K562 (cell line): ENCODE measurements at regions not wholly inside any gene's neighbourhood (a gene's known extent, or its start where the extent isn't known, plus 50 kb on each side); places are given as distances from the start of the nearest gene placed in this dataset.

Source experiments
- ATAC-seq: fragments of 200-7000 bp; cut with Tn5 transposase; 3 replicates; pipeline ENCODE4 v1.9.1; 2020; ENCODE audit warnings: moderate library complexity
- BruUV-seq: library from RNA; stranded (reverse); fragments of 400-500 nt; replicated peaks from 2 replicates; lab custom pipeline; 2021; lab: Mats Ljungman, UMichigan
- CTCF ChIA-PET: fragments of 300-600 bp; formaldehyde crosslinking; extraction: SDS; loops from one replicate; lab custom pipeline; 2021; ENCODE audit warnings: low intra/inter-chr PET ratio; lab: Yijun Ruan, JAX
- POLR2A ChIA-PET: fragments of 300-600, 350-650 bp; sonication (Branson Sonifier 250); formaldehyde crosslinking; extraction: SDS; loops from one replicate; lab custom pipeline; 2021; ENCODE audit warnings: antibody characterized with exemption, inconsistent platforms; lab: Yijun Ruan, JAX
- DNase-seq, 4 experiments: peaks; one replicate each; pipeline versions ENCODE4 v3.0.0 to v3.0.0-alpha.2; 2011 to 2018; ENCODE audit warnings: low spot score in 3 of 4, mixed read lengths in 3 of 4; ENCODE audit errors: extremely low read depth in 1 of 4
- FAIRE-seq: peaks from 2 replicates; lab custom pipeline; 2011; peaks lifted over from hg19 to GRCh38; lab: Jason Lieb, UNC
- H2AFZ ChIP-seq: 2 replicates; pipeline ENCODE4 v1.6.0; 2011; ENCODE audit warnings: low read depth, low read length, control low read depth, inconsistent platforms
- H3K27ac ChIP-seq: fragments of 200-600 bp; 3 replicates; pipeline ENCODE4 v1.8.0; 2011; ENCODE audit warnings: low read depth, mild to moderate bottlenecking, control low read depth, inconsistent platforms, low read length, moderate library complexity, mixed read lengths; ENCODE audit errors: extremely low read depth
- H3K27me3 ChIP-seq, 2 experiments: fragments of 300-600 bp in 1 of 2; 2 replicates in 1 of 2; 3 replicates in 1 of 2; pipeline versions ENCODE4 v1.6.0 to v1.8.0; 2011; ENCODE audit warnings: inconsistent platforms in 2 of 2, low read length in 2 of 2, mild to moderate bottlenecking in 1 of 2, mixed read lengths in 1 of 2, moderate library complexity in 1 of 2; ENCODE audit not compliant: control insufficient read depth in 2 of 2, insufficient read depth in 2 of 2
- H3K36me3 ChIP-seq: fragments of 300-600 bp; 3 replicates; pipeline ENCODE4 v1.8.0; 2011; ENCODE audit warnings: mild to moderate bottlenecking, low read length, inconsistent platforms; ENCODE audit not compliant: control insufficient read depth, insufficient read depth
- H3K4me1 ChIP-seq, 2 experiments: fragments of 200-600 bp in 1 of 2; replicated peaks in 1 of 2; 2 replicates in 1 of 2; 3 replicates in 1 of 2; pipeline versions ENCODE4 v1.5.1 to v1.8.0; 2011; ENCODE audit warnings: inconsistent platforms in 2 of 2, low read length in 2 of 2, mild to moderate bottlenecking in 1 of 2, mixed read lengths in 1 of 2, moderate library complexity in 1 of 2; ENCODE audit not compliant: control insufficient read depth in 2 of 2, insufficient read depth in 2 of 2
- H3K4me2 ChIP-seq: 2 replicates; pipeline ENCODE4 v1.6.1; 2011; ENCODE audit warnings: low read length, control low read depth, inconsistent platforms, mixed read lengths; ENCODE audit not compliant: insufficient read depth
- H3K4me3 ChIP-seq: fragments of 200-600 bp; sonication (generic), shearing (Covaris generic); 2 replicates; pipeline ENCODE4 v1.5.1; 2016; ENCODE audit warnings: control low read depth, inconsistent platforms
- H3K79me2 ChIP-seq: fragments of 200-600 bp; 3 replicates; pipeline ENCODE4 v1.8.0; 2011; ENCODE audit warnings: low read length, inconsistent platforms; ENCODE audit not compliant: control insufficient read depth, insufficient read depth
- H3K9ac ChIP-seq, 2 experiments: 2 replicates each; pipeline versions ENCODE4 v1.6.0 to v1.6.1; 2011; ENCODE audit warnings: low read depth in 2 of 2, low read length in 2 of 2, control low read depth in 1 of 2, inconsistent platforms in 1 of 2, mild to moderate bottlenecking in 1 of 2, mixed read lengths in 1 of 2; ENCODE audit not compliant: insufficient read depth in 1 of 2
- H3K9me1 ChIP-seq: one replicate; pipeline ENCODE4 v1.6.0; 2011; ENCODE audit warnings: inconsistent platforms, mild to moderate bottlenecking, low read length, moderate library complexity; ENCODE audit not compliant: control insufficient read depth, insufficient read depth
- H3K9me3 ChIP-seq: replicated peaks from 2 replicates; pipeline ENCODE4 v1.5.1; 2011; ENCODE audit warnings: low read depth, low read length, inconsistent platforms; ENCODE audit not compliant: control insufficient read depth, insufficient read depth
- H4K20me1 ChIP-seq: replicated peaks from 2 replicates; pipeline ENCODE4 v1.6.1; 2011; ENCODE audit warnings: low read length, inconsistent platforms, mixed read lengths; ENCODE audit not compliant: control insufficient read depth, insufficient read depth
- HCFC1 ChIP-seq: IDR thresholded peaks from 2 replicates; pipeline ENCODE4 v1.6.1; 2012; ENCODE audit warnings: low read depth, low read length, improper control_type of control experiment
- RB1 ChIP-seq: fragments of 450-650 bp; IDR thresholded peaks from 2 replicates; pipeline ENCODE4 v1.6.1; 2017; ENCODE audit warnings: low read depth, mild to moderate bottlenecking
- TAF9B ChIP-seq: fragments of 450-650 bp; IDR thresholded peaks from 2 replicates; pipeline ENCODE4 v1.6.1; 2018; ENCODE audit warnings: mild to moderate bottlenecking; ENCODE audit not compliant: partially characterized antibody
- ZFPM2 ChIP-seq: fragments of 250-450 bp; sonication (Bioruptor Pico); IDR thresholded peaks from 2 replicates; pipeline ENCODE4 v1.5.1; 2022; ENCODE audit warnings: mild to moderate bottlenecking
- WGBS: fragments of 100-300 bp; shearing (Covaris generic); methylation state at CpG from one replicate; pipeline ENCODE4 v1.1.6; 2016; ENCODE audit warnings: low coverage, mixed read lengths; ENCODE audit not compliant: insufficient coverage; ENCODE audit errors: missing lambda C conversion rate; 5-methylcytosine and 5-hydroxymethylcytosine counted together
- in situ Hi-C: fragments of 300-500 bp; cut with MboI; formaldehyde crosslinking; loops from 4 replicates; pipeline ENCODE4 v1.15.0; 2018; ENCODE audit warnings: inconsistent platforms, mixed read lengths
- intact Hi-C: fragments of 100-400 bp; cut with micrococcal nuclease; formaldehyde crosslinking; loops from 2 replicates; pipeline ENCODE4 v1.14.2; 2022
- TF ChIP-seq, protein P1 (sequence below): sonication (generic); formaldehyde crosslinking; IDR thresholded peaks from 2 replicates; pipeline ENCODE4 v1.8.0; 2022; ENCODE audit warnings: missing genetic modification reagents, mild to moderate bottlenecking, moderate library complexity, borderline replicate concordance

DNA sequence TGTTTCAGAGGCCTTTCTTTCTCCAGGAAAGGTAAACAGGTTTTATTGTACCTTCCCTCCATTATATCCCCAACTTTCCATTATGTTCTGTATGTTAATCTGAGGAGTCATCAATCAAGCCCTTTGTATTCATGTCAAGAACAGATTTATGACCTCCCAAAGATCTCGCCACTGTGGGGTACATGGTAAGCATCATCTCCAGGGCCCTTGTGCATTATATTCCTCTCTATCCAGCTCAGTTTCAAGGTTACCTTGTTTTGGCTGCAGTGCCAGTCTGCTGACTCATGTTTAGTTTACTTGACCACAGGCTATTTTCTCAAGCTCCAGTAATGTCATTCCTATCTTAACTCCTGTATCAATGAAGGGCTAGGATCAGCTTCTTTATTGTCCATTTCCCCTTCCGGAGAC is 125.1 kb upstream of the FRMPD4 start:
- ChIA-PET CTCF (no interaction called here), POLR2A (interaction anchor here (1.3 kb wide), 1 partner anchor 14 kb away, joined by 3 read pairs; no protein-coding TSS in a partner anchor)
- WGBS = 0% methylated on average over 2 of the region's 2 CpGs
- Histone ChIP-seq H3K4me1 (no peaks in the 10 kb centered on the region), H3K9ac (no peak overlapping the region), H3K4me3 (no peak overlapping the region), H3K36me3 (no peaks in the 10 kb centered on the region), H4K20me1 (no peaks in the 10 kb centered on the region), H3K27me3 (no peaks in the 10 kb centered on the region), H3K27ac (no peak overlapping the region), H2AFZ (no peak overlapping the region), H3K9me1 (no peaks in the 10 kb centered on the region), H3K9me3 (no peaks in the 10 kb centered on the region), H3K79me2 (no peaks in the 10 kb centered on the region), H3K4me2 (no peak overlapping the region)
- intact Hi-C loops = no loop called here
- no TSS peak for BruUV-seq
- FAIRE-seq (no peak), ATAC-seq (no peak), DNase-seq (no peak)
- TF ChIP-seq ZFPM2 (CRISPR knock-in tag) (no peak), TAF9B (no peak), HCFC1 (no peak), RB1 (no peak)
- in situ Hi-C loops = no loop called here

DNA sequence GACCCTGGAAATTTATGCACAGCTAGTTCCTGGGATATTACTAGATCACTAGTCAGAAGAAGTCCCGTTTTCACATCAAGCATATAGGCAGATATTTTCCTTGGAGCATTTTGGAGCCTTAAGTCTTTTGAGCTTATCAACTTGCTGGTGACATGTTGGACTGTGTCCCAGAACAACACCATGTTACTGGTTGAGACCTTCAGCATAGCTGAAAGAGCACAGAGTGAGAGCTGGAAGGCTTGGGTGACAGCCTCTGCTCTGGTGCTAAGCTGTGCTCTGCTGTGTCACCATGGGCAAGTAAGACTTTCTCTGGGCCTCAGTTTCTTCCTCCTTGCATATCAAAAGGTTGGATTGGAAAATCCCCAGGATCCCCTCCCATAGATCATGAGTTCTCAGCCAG is 116.6 kb upstream of the FRMPD4 start:
- in situ Hi-C loops = no loop called here
- Histone ChIP-seq H3K4me1 (no peaks in the 10 kb centered on the region), H3K36me3 (no peaks in the 10 kb centered on the region), H3K9me3 (no peaks in the 10 kb centered on the region), H3K27ac (no peak overlapping the region), H2AFZ (no peak overlapping the region), H3K4me3 (no peak overlapping the region), H3K79me2 (no peaks in the 10 kb centered on the region), H3K27me3 (no peaks in the 10 kb centered on the region), H3K4me2 (no peak overlapping the region), H3K9ac (no peak overlapping the region), H4K20me1 (no peaks in the 10 kb centered on the region), H3K9me1 (no peaks in the 10 kb centered on the region)
- TF ChIP-seq, protein P1, sequence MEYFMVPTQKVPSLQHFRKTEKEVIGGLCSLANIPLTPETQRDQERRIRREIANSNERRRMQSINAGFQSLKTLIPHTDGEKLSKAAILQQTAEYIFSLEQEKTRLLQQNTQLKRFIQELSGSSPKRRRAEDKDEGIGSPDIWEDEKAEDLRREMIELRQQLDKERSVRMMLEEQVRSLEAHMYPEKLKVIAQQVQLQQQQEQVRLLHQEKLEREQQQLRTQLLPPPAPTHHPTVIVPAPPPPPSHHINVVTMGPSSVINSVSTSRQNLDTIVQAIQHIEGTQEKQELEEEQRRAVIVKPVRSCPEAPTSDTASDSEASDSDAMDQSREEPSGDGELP (CRISPR knock-in tag) = no peak
- 0% methylated on average over 1 of the region's 1 CpG for WGBS
- CTCF ChIA-PET = no interaction called here
- intact Hi-C loops = no loop called here
- FAIRE-seq (no peak), DNase-seq (no peak), ATAC-seq (no peak)
- POLR2A ChIA-PET = no interaction called here
- no TSS peak for BruUV-seq
